ENCODE measurements at regions not wholly inside any gene's neighbourhood (a gene's known extent, or its start where the extent isn't known, plus 50 kb on each side); places are given as distances from the start of the nearest gene placed in this dataset.

DNA sequence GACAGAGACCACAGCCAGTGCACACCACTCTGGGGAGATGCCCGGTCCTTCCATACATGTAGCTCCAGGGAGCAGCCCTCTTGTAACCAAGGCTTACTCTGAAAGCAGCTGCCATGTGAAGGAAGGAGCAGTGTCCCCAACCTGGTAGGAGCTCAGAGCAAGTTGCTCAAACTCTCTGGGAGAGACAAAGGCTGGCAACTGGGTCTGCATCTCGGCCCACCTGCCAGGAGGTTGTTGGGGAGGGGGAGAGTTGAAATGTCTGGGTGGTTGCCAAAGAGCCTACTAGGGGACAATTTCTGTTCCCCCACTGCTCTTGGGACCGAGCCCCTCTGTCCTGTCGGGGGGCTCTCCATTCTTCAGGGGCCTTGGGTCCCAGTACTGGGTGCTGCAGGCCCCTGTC is 309.9 kb downstream of the TLE3 start:
- intact Hi-C loops (cut with micrococcal nuclease): no loop called here
- peaks cover 13% of the 10 kb centered on the region for H3K4me1 Mint-ChIP-seq (ENCODE audit: insufficient read depth, unreplicated experiment)
- TF ChIP-seq, protein P1, sequence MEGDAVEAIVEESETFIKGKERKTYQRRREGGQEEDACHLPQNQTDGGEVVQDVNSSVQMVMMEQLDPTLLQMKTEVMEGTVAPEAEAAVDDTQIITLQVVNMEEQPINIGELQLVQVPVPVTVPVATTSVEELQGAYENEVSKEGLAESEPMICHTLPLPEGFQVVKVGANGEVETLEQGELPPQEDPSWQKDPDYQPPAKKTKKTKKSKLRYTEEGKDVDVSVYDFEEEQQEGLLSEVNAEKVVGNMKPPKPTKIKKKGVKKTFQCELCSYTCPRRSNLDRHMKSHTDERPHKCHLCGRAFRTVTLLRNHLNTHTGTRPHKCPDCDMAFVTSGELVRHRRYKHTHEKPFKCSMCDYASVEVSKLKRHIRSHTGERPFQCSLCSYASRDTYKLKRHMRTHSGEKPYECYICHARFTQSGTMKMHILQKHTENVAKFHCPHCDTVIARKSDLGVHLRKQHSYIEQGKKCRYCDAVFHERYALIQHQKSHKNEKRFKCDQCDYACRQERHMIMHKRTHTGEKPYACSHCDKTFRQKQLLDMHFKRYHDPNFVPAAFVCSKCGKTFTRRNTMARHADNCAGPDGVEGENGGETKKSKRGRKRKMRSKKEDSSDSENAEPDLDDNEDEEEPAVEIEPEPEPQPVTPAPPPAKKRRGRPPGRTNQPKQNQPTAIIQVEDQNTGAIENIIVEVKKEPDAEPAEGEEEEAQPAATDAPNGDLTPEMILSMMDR (IDR thresholded peaks at IDR 0.05; ENCODE audit: unreplicated experiment): no peak
- no peak overlapping the region for H3K4me3 Mint-ChIP-seq (ENCODE audit: unreplicated experiment)
- H3K9me3 Mint-ChIP-seq (ENCODE audit: unreplicated experiment): no peaks in the 10 kb centered on the region
- H3K36me3 Mint-ChIP-seq (ENCODE audit: insufficient read depth, unreplicated experiment): no peaks in the 10 kb centered on the region
- ChIA-PET POLR2A (no interaction called here), CTCF (interaction anchor here (0.6 to 0.8 kb wide), 2 partner anchors 11 to 59 kb away, joined by 4 read pairs; no protein-coding TSS in a partner anchor)
- H3K27ac Mint-ChIP-seq (ENCODE audit: low read depth, unreplicated experiment): no peak overlapping the region
- H3K27me3 Mint-ChIP-seq (ENCODE audit: insufficient read depth, unreplicated experiment): peaks cover 27% of the 10 kb centered on the region
- BruUV-seq (replicated peaks): no TSS peak
- no peak for DNase-seq (ENCODE audit: unreplicated experiment)

DNA sequence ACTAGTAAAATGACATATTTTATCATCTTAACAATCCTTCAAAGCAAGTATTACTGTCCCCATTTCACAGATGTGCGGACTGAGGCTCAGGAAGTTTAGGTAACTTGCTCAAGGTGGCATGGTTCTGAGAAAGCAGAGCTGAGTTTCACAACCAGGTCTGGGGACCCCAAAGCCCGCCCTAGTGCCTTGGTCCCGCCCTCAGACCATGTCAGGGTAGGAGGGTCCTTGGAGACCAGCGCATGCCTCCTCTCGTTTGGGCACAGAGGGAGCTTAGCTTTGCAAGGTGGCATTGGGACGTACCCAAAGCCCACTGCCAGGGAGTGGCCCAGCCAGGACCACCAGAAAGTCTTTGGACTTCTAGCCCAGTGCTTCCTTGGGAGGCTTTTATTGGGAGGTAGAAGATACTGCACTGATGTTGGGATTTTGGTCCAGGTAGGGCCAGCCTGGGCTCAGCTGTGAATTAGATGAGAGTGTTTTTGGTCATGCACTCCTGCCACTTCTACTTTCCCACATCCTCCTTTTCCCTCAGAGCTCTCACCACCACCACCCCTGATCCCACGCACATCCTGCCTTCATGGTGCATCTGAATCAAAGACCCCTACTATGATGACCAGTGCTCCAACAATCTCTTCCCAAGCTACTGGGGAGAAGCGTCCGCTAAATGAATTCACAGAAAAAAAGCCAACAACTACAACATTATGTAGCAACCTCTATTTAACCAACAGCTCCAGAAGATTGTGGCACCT is 307.9 kb downstream of the TLE3 start:
- intact Hi-C loops (cut with micrococcal nuclease): no loop called here
- TF ChIP-seq, protein P1 (IDR thresholded peaks at IDR 0.05; ENCODE audit: unreplicated experiment): no peak
- POLR2A ChIA-PET: no interaction called here
- DNase-seq (ENCODE audit: unreplicated experiment): no peak
- H3K4me3 Mint-ChIP-seq (ENCODE audit: unreplicated experiment): no peak overlapping the region
- CTCF ChIA-PET: no interaction called here
- BruUV-seq (replicated peaks): no TSS peak
- no peaks in the 10 kb centered on the region for H3K9me3 Mint-ChIP-seq (ENCODE audit: unreplicated experiment)
- peaks cover 9% of the 10 kb centered on the region for H3K4me1 Mint-ChIP-seq (ENCODE audit: insufficient read depth, unreplicated experiment)
- H3K36me3 Mint-ChIP-seq (ENCODE audit: insufficient read depth, unreplicated experiment): no peaks in the 10 kb centered on the region
- peaks cover 27% of the 10 kb centered on the region for H3K27me3 Mint-ChIP-seq (ENCODE audit: insufficient read depth, unreplicated experiment)
- H3K27ac Mint-ChIP-seq (ENCODE audit: low read depth, unreplicated experiment): no peak overlapping the region

DNA sequence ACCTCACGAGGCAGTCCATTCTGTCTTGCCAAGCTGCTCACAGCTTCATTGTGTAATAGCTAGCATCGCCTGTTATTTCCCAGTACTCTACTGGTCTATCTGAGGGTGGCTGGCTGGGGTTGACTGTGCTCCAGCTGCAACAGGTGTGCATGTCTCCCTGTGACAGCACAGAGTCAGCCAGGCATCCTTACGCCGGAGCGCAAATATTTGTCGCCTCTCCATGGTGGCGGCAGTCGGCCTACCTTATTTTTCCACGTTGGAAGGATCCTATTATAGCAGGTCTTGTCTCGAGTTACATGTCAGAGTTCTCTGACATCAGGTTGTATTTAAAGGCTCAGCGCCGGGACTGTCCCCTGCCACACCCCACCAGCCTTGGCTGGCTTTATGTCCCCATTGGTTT is 307.1 kb downstream of the TLE3 start:
- POLR2A ChIA-PET: no interaction called here

DNA sequence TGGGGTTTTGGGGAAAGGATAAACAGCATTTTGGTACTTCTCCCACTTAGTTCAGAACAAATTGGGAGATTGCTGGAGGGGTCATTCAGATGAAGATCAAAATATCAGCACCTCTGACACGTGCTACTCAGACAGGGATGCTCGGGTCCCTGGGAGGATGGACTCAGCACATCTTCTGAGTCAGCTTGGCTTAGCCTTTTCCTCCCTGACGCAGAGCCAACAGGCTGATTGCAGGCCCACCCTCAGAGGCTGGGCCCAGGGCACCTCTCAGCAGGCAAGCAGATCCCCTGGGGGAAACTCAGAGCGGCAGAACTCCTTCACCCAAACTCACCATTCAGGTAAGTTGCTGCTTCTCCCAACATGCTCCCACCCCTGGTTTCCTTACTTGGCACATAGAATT is 304.9 kb downstream of the TLE3 start:
- intact Hi-C loops (cut with micrococcal nuclease): no loop called here
- TF ChIP-seq, protein P1 (IDR thresholded peaks at IDR 0.05; ENCODE audit: unreplicated experiment): no peak
- Mint-ChIP-seq H3K4me1 (ENCODE audit: insufficient read depth, unreplicated experiment) (peaks cover 7% of the 10 kb centered on the region), H3K9me3 (ENCODE audit: unreplicated experiment) (no peaks in the 10 kb centered on the region), H3K27me3 (ENCODE audit: insufficient read depth, unreplicated experiment) (peaks cover 27% of the 10 kb centered on the region), H3K4me3 (ENCODE audit: unreplicated experiment) (no peak overlapping the region), H3K27ac (ENCODE audit: low read depth, unreplicated experiment) (no peak overlapping the region), H3K36me3 (ENCODE audit: insufficient read depth, unreplicated experiment) (no peaks in the 10 kb centered on the region)
- POLR2A ChIA-PET: no interaction called here
- no peak for DNase-seq (ENCODE audit: unreplicated experiment)
- CTCF ChIA-PET: no interaction called here
- no TSS peak for BruUV-seq (replicated peaks)

More for the DNA sequence above, 307.1 kb downstream of the TLE3 start:
- Mint-ChIP-seq H3K4me3 (ENCODE audit: unreplicated experiment) (no peak overlapping the region), H3K27me3 (ENCODE audit: insufficient read depth, unreplicated experiment) (peaks cover 27% of the 10 kb centered on the region), H3K9me3 (ENCODE audit: unreplicated experiment) (no peaks in the 10 kb centered on the region), H3K27ac (ENCODE audit: low read depth, unreplicated experiment) (no peak overlapping the region), H3K4me1 (ENCODE audit: insufficient read depth, unreplicated experiment) (peaks cover 7% of the 10 kb centered on the region), H3K36me3 (ENCODE audit: insufficient read depth, unreplicated experiment) (no peaks in the 10 kb centered on the region)
- BruUV-seq (replicated peaks): no TSS peak
- intact Hi-C loops (cut with micrococcal nuclease): no loop called here
- no peak for DNase-seq (ENCODE audit: unreplicated experiment)
- TF ChIP-seq, protein P1 (IDR thresholded peaks at IDR 0.05; ENCODE audit: unreplicated experiment): no peak
- CTCF ChIA-PET: no interaction called here
